Liver (tissue), 3 donors: ENCODE measurements at regions not wholly inside any gene's neighbourhood (a gene's known extent, or its start where the extent isn't known, plus 50 kb on each side); places are given as distances from the start of the nearest gene placed in this dataset.
"Not testable (repeated sequence)": the region's sequence is repeated elsewhere in the genome, so short reads cannot be mapped to it uniquely, and the experiment has no call there.

Source experiments
- EGR1 ChIP-seq, 2 donors: IDR thresholded peaks; 2 replicates each; pipeline ENCODE4 v1.6.1; 2016 to 2018; ENCODE audit warnings: antibody characterized with exemption in 2 of 2, low read depth in 2 of 2
- HNF4G ChIP-seq: IDR thresholded peaks from 2 replicates; pipeline ENCODE4 v1.6.1; 2016; ENCODE audit warnings: antibody characterized with exemption
- JUND ChIP-seq, 2 donors: IDR thresholded peaks; 2 replicates each; pipeline ENCODE4 v1.6.1; 2016; ENCODE audit warnings: antibody characterized with exemption in 2 of 2
- MAX ChIP-seq: IDR thresholded peaks from 2 replicates; pipeline ENCODE4 v1.6.1; 2016; ENCODE audit warnings: antibody characterized with exemption
- RAD21 ChIP-seq, 2 donors: IDR thresholded peaks; 2 replicates each; pipeline ENCODE4 v1.6.1; 2016; ENCODE audit warnings: antibody characterized with exemption in 2 of 2, mild to moderate bottlenecking in 2 of 2
- REST ChIP-seq: IDR thresholded peaks from 2 replicates; pipeline ENCODE4 v1.6.1; 2016; ENCODE audit warnings: antibody characterized with exemption, mild to moderate bottlenecking
- SP1 ChIP-seq: IDR thresholded peaks from 2 replicates; pipeline ENCODE4 v1.6.1; 2018; ENCODE audit warnings: antibody characterized with exemption, mild to moderate bottlenecking
- TF ChIP-seq, protein P1 (sequence below): fragments of 150-350 bp; IDR thresholded peaks from 2 replicates; pipeline ENCODE4 v1.5.1; 2017; ENCODE audit warnings: improper control_type of control experiment, low read depth, low read length; ENCODE audit not compliant: missing input control
- TF ChIP-seq, protein P2 (sequence below): IDR thresholded peaks from 2 replicates; pipeline ENCODE4 v1.6.1; 2016; ENCODE audit warnings: antibody characterized with exemption
- donor health status: healthy.
- donor health status: healthy.

- TF ChIP-seq, protein P1, sequence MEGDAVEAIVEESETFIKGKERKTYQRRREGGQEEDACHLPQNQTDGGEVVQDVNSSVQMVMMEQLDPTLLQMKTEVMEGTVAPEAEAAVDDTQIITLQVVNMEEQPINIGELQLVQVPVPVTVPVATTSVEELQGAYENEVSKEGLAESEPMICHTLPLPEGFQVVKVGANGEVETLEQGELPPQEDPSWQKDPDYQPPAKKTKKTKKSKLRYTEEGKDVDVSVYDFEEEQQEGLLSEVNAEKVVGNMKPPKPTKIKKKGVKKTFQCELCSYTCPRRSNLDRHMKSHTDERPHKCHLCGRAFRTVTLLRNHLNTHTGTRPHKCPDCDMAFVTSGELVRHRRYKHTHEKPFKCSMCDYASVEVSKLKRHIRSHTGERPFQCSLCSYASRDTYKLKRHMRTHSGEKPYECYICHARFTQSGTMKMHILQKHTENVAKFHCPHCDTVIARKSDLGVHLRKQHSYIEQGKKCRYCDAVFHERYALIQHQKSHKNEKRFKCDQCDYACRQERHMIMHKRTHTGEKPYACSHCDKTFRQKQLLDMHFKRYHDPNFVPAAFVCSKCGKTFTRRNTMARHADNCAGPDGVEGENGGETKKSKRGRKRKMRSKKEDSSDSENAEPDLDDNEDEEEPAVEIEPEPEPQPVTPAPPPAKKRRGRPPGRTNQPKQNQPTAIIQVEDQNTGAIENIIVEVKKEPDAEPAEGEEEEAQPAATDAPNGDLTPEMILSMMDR, result not testable (repeated sequence)
- TF ChIP-seq JUND (IDR thresholded peaks at IDR 0.05); MAX; HNF4G; EGR1 (IDR thresholded peaks at IDR 0.05; ENCODE audit: low read depth in 2 of 2); REST; RAD21 (IDR thresholded peaks at IDR 0.05); SP1: not testable (repeated sequence)
- TF ChIP-seq, protein P2, sequence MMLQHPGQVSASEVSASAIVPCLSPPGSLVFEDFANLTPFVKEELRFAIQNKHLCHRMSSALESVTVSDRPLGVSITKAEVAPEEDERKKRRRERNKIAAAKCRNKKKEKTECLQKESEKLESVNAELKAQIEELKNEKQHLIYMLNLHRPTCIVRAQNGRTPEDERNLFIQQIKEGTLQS, result not testable (repeated sequence)
Observed at GRCh38 chr12:131341608-131342007, 369.3 kb upstream of the SFSWAP start.
